H9 (cell line): ENCODE measurements at regions not wholly inside any gene's neighbourhood (a gene's known extent, or its start where the extent isn't known, plus 50 kb on each side); places are given as distances from the start of the nearest gene placed in this dataset.

ENCODE experiments used
- DNase-seq: peaks from one replicate; pipeline ENCODE4 v3.0.0-alpha.2; 2017
- H2AFZ ChIP-seq: one replicate; pipeline ENCODE4 v1.6.1; 2013; ENCODE audit warnings: mild to moderate bottlenecking, low read length, control low read depth, moderate library complexity
- H2AK5ac ChIP-seq: 2 replicates; pipeline ENCODE4 v1.6.1; 2013; ENCODE audit warnings: low read length, control low read depth, mixed read lengths; ENCODE audit not compliant: insufficient read length
- H2BK120ac ChIP-seq: one replicate; pipeline ENCODE4 v1.6.1; 2013; ENCODE audit warnings: low read depth, mild to moderate bottlenecking, low read length, control low read depth, inconsistent platforms; ENCODE audit not compliant: poor library complexity, severe bottlenecking
- H2BK12ac ChIP-seq: 2 replicates; pipeline ENCODE4 v1.6.1; 2013; ENCODE audit warnings: low read length, control low read depth, mixed read lengths, low read depth; ENCODE audit not compliant: insufficient read length
- H2BK15ac ChIP-seq: 2 replicates; pipeline ENCODE4 v1.6.1; 2013; ENCODE audit warnings: low read depth, low read length, control low read depth
- H2BK20ac ChIP-seq: one replicate; pipeline ENCODE4 v1.6.1; 2013; ENCODE audit warnings: low read depth, mild to moderate bottlenecking, low read length, control low read depth, inconsistent platforms; ENCODE audit not compliant: poor library complexity, severe bottlenecking
- H2BK5ac ChIP-seq: 2 replicates; pipeline ENCODE4 v1.6.1; 2013; ENCODE audit warnings: low read length, control low read depth, mixed read lengths; ENCODE audit not compliant: insufficient read length
- H3K14ac ChIP-seq: 2 replicates; pipeline ENCODE4 v1.6.1; 2013; ENCODE audit warnings: low read length, control low read depth; ENCODE audit not compliant: insufficient read depth
- H3K18ac ChIP-seq: 2 replicates; pipeline ENCODE4 v1.6.1; 2013; ENCODE audit warnings: low read depth, mild to moderate bottlenecking, mixed read lengths, low read length, control low read depth; ENCODE audit not compliant: insufficient read length
- H3K23ac ChIP-seq: 2 replicates; pipeline ENCODE4 v1.6.1; 2013; ENCODE audit warnings: low read length, control low read depth, mixed read lengths, low read depth; ENCODE audit not compliant: insufficient read length
- H3K23me2 ChIP-seq: 2 replicates; pipeline ENCODE4 v1.6.1; 2013; ENCODE audit warnings: low read depth, mild to moderate bottlenecking, mixed read lengths, low read length, control low read depth; ENCODE audit not compliant: insufficient read length, poor library complexity, severe bottlenecking
- H3K27ac ChIP-seq: 2 replicates; pipeline ENCODE4 v1.5.1; 2013; ENCODE audit warnings: low read length, control low read depth, mixed read lengths, low read depth; ENCODE audit not compliant: insufficient read length
- H3K27me3 ChIP-seq: 2 replicates; pipeline ENCODE4 v1.6.1; 2013; ENCODE audit warnings: low read length, control low read depth, inconsistent platforms; ENCODE audit not compliant: insufficient read depth
- H3K4ac ChIP-seq: 2 replicates; pipeline ENCODE4 v1.6.1; 2013; ENCODE audit warnings: low read depth, mild to moderate bottlenecking, control low read depth, inconsistent platforms, low read length, moderate library complexity
- H3K4me1 ChIP-seq: 2 replicates; pipeline ENCODE4 v1.6.1; 2013; ENCODE audit warnings: low read length, control low read depth, inconsistent platforms; ENCODE audit not compliant: insufficient read depth
- H3K4me2 ChIP-seq: 2 replicates; pipeline ENCODE4 v1.6.1; 2013; ENCODE audit warnings: low read length, control low read depth, mixed read lengths; ENCODE audit not compliant: insufficient read length, insufficient read depth
- H3K56ac ChIP-seq: 2 replicates; pipeline ENCODE4 v1.6.1; 2013; ENCODE audit warnings: low read depth, mild to moderate bottlenecking, mixed read lengths, low read length, control low read depth; ENCODE audit not compliant: insufficient read length
- H3K79me1 ChIP-seq: 2 replicates; pipeline ENCODE4 v1.6.1; 2013; ENCODE audit warnings: low read depth, mild to moderate bottlenecking, moderate library complexity, low read length, control low read depth, inconsistent platforms; ENCODE audit not compliant: insufficient read depth, poor library complexity, severe bottlenecking
- H3K79me2 ChIP-seq: 2 replicates; pipeline ENCODE4 v1.6.1; 2013; ENCODE audit warnings: low read length, control low read depth, inconsistent platforms; ENCODE audit not compliant: insufficient read depth
- H3K9ac ChIP-seq: 2 replicates; pipeline ENCODE4 v1.6.1; 2013; ENCODE audit warnings: low read length, control low read depth, mixed read lengths; ENCODE audit not compliant: insufficient read length; ENCODE audit errors: extremely low read depth
- H3K9me3 ChIP-seq: one replicate; pipeline ENCODE4 v1.6.1; 2013; ENCODE audit warnings: low read depth, low read length, inconsistent platforms; ENCODE audit not compliant: control insufficient read depth
- H3T11ph ChIP-seq: one replicate; pipeline ENCODE4 v1.6.1; 2013; ENCODE audit warnings: mild to moderate bottlenecking, low read length, control low read depth, inconsistent platforms
- H4K20me1 ChIP-seq: one replicate; pipeline ENCODE4 v1.6.1; 2013; ENCODE audit not compliant: control insufficient read depth, insufficient read length, insufficient read depth
- H4K5ac ChIP-seq: 2 replicates; pipeline ENCODE4 v1.6.1; 2013; ENCODE audit warnings: low read depth, mild to moderate bottlenecking, mixed read lengths, low read length, control low read depth; ENCODE audit not compliant: insufficient read length
- H4K8ac ChIP-seq: replicated peaks from 2 replicates; pipeline ENCODE4 v1.6.1; 2013; ENCODE audit warnings: low read length, control low read depth, mixed read lengths, low read depth; ENCODE audit not compliant: insufficient read length
- H4K91ac ChIP-seq: 2 replicates; pipeline ENCODE4 v1.6.1; 2013; ENCODE audit warnings: low read depth, mild to moderate bottlenecking, moderate library complexity, mixed read lengths, low read length, control low read depth; ENCODE audit not compliant: insufficient read length
- H3K27ac Mint-ChIP-seq, 3 experiments: 2 replicates in 2 of 3; 3 replicates in 1 of 3; pipeline ENCODE4 v1.8.0; 2020 to 2021; ENCODE audit warnings: mixed read lengths in 3 of 3, mild to moderate bottlenecking in 1 of 3, moderate library complexity in 1 of 3
- H3K27me3 Mint-ChIP-seq: 2 replicates; pipeline ENCODE4 v1.8.0; 2021; ENCODE audit warnings: low read depth, mild to moderate bottlenecking, moderate library complexity, mixed read lengths
- H3K36me3 Mint-ChIP-seq, 3 experiments: 2 replicates in 2 of 3; 3 replicates in 1 of 3; pipeline ENCODE4 v1.8.0; 2020 to 2021; ENCODE audit warnings: low read depth in 3 of 3, mixed read lengths in 3 of 3; ENCODE audit not compliant: insufficient read depth in 1 of 3
- H3K4me1 Mint-ChIP-seq, 2 experiments: 2 replicates each; pipeline ENCODE4 v1.8.0; 2020; ENCODE audit warnings: mixed read lengths in 2 of 2
- H3K4me3 Mint-ChIP-seq, 2 experiments: 2 replicates in 1 of 2; 3 replicates in 1 of 2; pipeline ENCODE4 v1.8.0; 2020 to 2021; ENCODE audit warnings: mild to moderate bottlenecking in 2 of 2, mixed read lengths in 2 of 2, moderate library complexity in 1 of 2
- H3K9me3 Mint-ChIP-seq, 2 experiments: 2 replicates in 1 of 2; 3 replicates in 1 of 2; pipeline ENCODE4 v1.8.0; 2020; ENCODE audit warnings: mild to moderate bottlenecking in 2 of 2, mixed read lengths in 2 of 2, moderate library complexity in 1 of 2
- WGBS: extraction: QIAGEN DNeasy Blood & Tissue Kit; methylation state at CpG from one replicate; pipeline ENCODE4 v1.1.7; 2013; ENCODE audit warnings: missing lambda C conversion rate, low lambda C conversion rate, mixed read lengths; ENCODE audit not compliant: insufficient read length; ENCODE audit errors: extremely low coverage; 5-methylcytosine and 5-hydroxymethylcytosine counted together
- TF ChIP-seq, protein P1 (sequence below): fragments of 200-600 bp; sonication (generic); conservative IDR thresholded peaks from 3 replicates; pipeline ENCODE4 v1.8.0; 2021; ENCODE audit warnings: antibody characterized with exemption, mild to moderate bottlenecking

DNA sequence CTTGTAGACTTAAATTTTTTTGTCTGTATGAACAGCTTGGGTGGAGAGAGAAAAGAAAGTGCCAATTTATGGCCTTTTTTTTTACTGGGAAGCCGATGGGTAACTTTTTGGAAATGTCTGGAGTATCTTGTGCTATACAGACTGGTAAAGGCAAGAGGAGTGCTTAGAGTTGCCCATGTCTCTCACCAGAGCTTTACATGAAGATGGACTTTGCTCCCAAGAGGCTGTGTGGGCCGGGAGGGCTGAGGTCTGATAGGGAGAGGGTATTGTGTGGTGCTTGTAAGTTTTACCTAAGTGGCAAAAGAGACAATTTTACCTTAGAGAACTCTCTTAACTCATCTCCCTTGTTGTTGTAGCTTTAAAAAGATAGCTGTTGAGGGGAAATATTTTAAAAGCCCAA lies 203.2 kb downstream of the SEMA6A start:
- Histone ChIP-seq H3K14ac (no peak overlapping the region), H3K4me2 (no peak overlapping the region), H3K9ac (no peak overlapping the region), H3K27me3 (no peaks in the 10 kb centered on the region), H3K9me3 (no peaks in the 10 kb centered on the region), H2BK12ac (no peak overlapping the region), H2BK15ac (no peak overlapping the region; the same call in 1 of the 2 replicates), H2AK5ac (no peak overlapping the region), H2AFZ (no peak overlapping the region), H3K79me2 (no peaks in the 10 kb centered on the region), H3K56ac (no peak overlapping the region), H4K91ac (no peak overlapping the region), H3K4ac (no peak overlapping the region), H3T11ph (no peak overlapping the region), H4K20me1 (no peaks in the 10 kb centered on the region), H2BK120ac (no peak overlapping the region), H4K5ac (no peak overlapping the region), H3K23ac (no peak overlapping the region), H4K8ac (no peak overlapping the region), H3K4me1 (peaks cover 4% of the 10 kb centered on the region; the same call in 1 of the 2 replicates), H2BK20ac (no peak overlapping the region), H3K18ac (no peak overlapping the region), H3K27ac (no peak overlapping the region), H3K23me2 (no peaks in the 10 kb centered on the region), H2BK5ac (no peak overlapping the region), H3K79me1 (no peaks in the 10 kb centered on the region)
- peaks cover 29% of the 10 kb centered on the region in 2 experiments for H3K4me1 Mint-ChIP-seq
- no peak for DNase-seq
- H3K36me3 Mint-ChIP-seq = no peaks in the 10 kb centered on the region; a peak in 1 of 7 replicates
- TF ChIP-seq, protein P1, sequence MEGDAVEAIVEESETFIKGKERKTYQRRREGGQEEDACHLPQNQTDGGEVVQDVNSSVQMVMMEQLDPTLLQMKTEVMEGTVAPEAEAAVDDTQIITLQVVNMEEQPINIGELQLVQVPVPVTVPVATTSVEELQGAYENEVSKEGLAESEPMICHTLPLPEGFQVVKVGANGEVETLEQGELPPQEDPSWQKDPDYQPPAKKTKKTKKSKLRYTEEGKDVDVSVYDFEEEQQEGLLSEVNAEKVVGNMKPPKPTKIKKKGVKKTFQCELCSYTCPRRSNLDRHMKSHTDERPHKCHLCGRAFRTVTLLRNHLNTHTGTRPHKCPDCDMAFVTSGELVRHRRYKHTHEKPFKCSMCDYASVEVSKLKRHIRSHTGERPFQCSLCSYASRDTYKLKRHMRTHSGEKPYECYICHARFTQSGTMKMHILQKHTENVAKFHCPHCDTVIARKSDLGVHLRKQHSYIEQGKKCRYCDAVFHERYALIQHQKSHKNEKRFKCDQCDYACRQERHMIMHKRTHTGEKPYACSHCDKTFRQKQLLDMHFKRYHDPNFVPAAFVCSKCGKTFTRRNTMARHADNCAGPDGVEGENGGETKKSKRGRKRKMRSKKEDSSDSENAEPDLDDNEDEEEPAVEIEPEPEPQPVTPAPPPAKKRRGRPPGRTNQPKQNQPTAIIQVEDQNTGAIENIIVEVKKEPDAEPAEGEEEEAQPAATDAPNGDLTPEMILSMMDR = no peak
- no peak overlapping the region for H3K27ac Mint-ChIP-seq
- H3K27me3 Mint-ChIP-seq = no peaks in the 10 kb centered on the region; the same call in 1 of the 2 replicates
- no peak overlapping the region for H3K4me3 Mint-ChIP-seq
- peaks cover 0 to 2% of the 10 kb centered on the region in 2 experiments; a peak in 1 of 5 replicates for H3K9me3 Mint-ChIP-seq
- no CpG with 5 or more reads among the region's 2 CpGs for WGBS
